ENCODE measurements at regions not wholly inside any gene's neighbourhood (a gene's known extent, or its start where the extent isn't known, plus 50 kb on each side); places are given as distances from the start of the nearest gene placed in this dataset.

DNA sequence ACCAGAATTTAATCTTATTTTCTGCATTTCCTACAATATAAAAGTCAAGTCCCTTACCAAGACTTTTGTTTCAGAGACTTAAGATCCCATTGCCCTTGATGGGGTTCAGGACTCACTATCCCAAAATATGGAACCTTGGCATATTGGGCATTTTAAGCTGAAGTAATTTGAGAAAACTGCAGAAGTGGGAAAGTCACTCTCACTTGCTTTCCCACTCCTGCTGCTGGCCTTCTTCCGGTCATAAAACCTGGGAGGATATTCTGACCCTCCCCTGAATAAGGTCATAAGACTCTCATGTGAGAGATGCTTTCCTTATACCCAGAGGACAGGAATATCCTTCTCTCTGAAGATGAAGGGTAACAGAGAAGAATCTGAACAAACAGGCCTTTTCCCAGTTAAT lies 92.8 kb upstream of the IFNGR1 start:
- no peaks in the 10 kb centered on the region for H3K36me3 ChIP-seq (ENCODE audit: control insufficient read depth, insufficient read depth, low read length)
- no peaks in the 10 kb centered on the region for H3K36me3 Mint-ChIP-seq (ENCODE audit: insufficient read depth, unreplicated experiment)
- no peaks in the 10 kb centered on the region for H3K27me3 ChIP-seq (replicated peaks; ENCODE audit: control insufficient read depth, insufficient read depth, low read length)
- ChIA-PET POLR2A (no interaction called here), CTCF (no interaction called here)
- DNase-seq = no peak
- H3K9me3 ChIP-seq = no peaks in the 10 kb centered on the region
- no peaks in the 10 kb centered on the region for H3K9me3 Mint-ChIP-seq (ENCODE audit: unreplicated experiment)
- no peak overlapping the region for H3K27ac Mint-ChIP-seq (ENCODE audit: unreplicated experiment)
- H3K4me1 Mint-ChIP-seq (ENCODE audit: low read depth, unreplicated experiment) = no peaks in the 10 kb centered on the region
- H3K4me3 ChIP-seq (ENCODE audit: low read depth, low read length) = no peak overlapping the region
- H3K4me1 ChIP-seq = no peaks in the 10 kb centered on the region; the same call in 1 of the 2 replicates
- BruUV-seq (replicated peaks) = no TSS peak
- H3K4me3 Mint-ChIP-seq (ENCODE audit: unreplicated experiment) = no peak overlapping the region
- no peak for TF ChIP-seq CTCF (IDR thresholded peaks at IDR 0.05; ENCODE audit: insufficient read depth in 1 of 2, low read depth in 1 of 2, low read length in 1 of 2, severe bottlenecking in 1 of 2, unreplicated experiment in 1 of 2)
- H3K27me3 Mint-ChIP-seq (ENCODE audit: insufficient read depth, unreplicated experiment) = no peaks in the 10 kb centered on the region
- intact Hi-C loops (cut with micrococcal nuclease; ENCODE audit: unreplicated experiment) = no loop called here

GRCh38 chr6:137309078-137309762 lies 90.0 kb upstream of the IFNGR1 start:
- Mint-ChIP-seq H3K4me1 (ENCODE audit: low read depth, unreplicated experiment) (no peaks in the 10 kb centered on the region), H3K4me3 (ENCODE audit: unreplicated experiment) (no peak overlapping the region), H3K27me3 (ENCODE audit: insufficient read depth, unreplicated experiment) (no peaks in the 10 kb centered on the region), H3K36me3 (ENCODE audit: insufficient read depth, unreplicated experiment) (no peaks in the 10 kb centered on the region), H3K27ac (ENCODE audit: unreplicated experiment) (no peak overlapping the region), H3K9me3 (ENCODE audit: unreplicated experiment) (no peaks in the 10 kb centered on the region)
- H3K9me3 ChIP-seq = no peaks in the 10 kb centered on the region
- BruUV-seq (replicated peaks) = no TSS peak
- POLR2A ChIA-PET = no interaction called here
- intact Hi-C loops (cut with micrococcal nuclease; ENCODE audit: unreplicated experiment) = no loop called here
- no peaks in the 10 kb centered on the region for H3K27me3 ChIP-seq (replicated peaks; ENCODE audit: control insufficient read depth, insufficient read depth, low read length)
- H3K36me3 ChIP-seq (ENCODE audit: control insufficient read depth, insufficient read depth, low read length) = no peaks in the 10 kb centered on the region
- CTCF ChIA-PET = no interaction called here
- TF ChIP-seq CTCF (IDR thresholded peaks at IDR 0.05; ENCODE audit: insufficient read depth in 1 of 2, low read depth in 1 of 2, low read length in 1 of 2, severe bottlenecking in 1 of 2, unreplicated experiment in 1 of 2) = no peak
- no peak overlapping the region for H3K4me3 ChIP-seq (ENCODE audit: low read depth, low read length)
- DNase-seq = no peak
- no peaks in the 10 kb centered on the region; the same call in 1 of the 2 replicates for H3K4me1 ChIP-seq

DNA sequence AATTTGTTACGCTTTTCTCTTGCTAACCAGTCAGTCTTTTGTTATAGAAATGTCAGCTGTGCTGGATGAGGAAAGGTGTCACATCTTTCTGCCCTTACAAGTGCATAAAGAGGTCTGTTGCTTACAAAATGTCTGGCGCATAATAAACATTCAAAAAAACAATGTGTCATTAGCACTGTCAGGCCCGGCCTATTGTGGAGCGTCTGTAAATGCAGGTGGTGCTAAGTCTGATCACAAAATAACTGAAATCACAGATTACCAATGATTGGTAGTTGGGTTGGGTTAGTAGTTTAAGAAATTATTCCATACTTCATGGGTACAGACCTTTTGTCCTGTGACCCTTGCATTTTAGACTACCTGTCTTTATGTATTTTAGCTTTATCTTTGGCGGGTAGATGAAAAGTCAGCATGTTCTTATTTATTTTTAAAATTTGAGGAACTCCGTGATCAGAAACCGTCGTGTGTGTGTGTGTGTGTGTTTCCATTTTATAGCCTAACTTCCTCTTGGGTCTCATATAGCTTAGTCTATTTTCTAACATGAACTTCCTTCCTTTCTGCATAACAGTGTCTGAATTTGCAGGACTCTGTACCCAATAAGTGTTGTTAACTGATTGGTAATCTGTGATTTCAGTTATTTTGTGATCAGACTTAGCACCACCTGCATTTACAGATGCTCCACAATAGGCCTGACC lies 88.1 kb upstream of the IFNGR1 start:
- no TSS peak for BruUV-seq (replicated peaks)
- Mint-ChIP-seq H3K9me3 (ENCODE audit: unreplicated experiment) (peaks cover 10% of the 10 kb centered on the region), H3K27ac (ENCODE audit: unreplicated experiment) (no peak overlapping the region), H3K4me3 (ENCODE audit: unreplicated experiment) (no peak overlapping the region), H3K27me3 (ENCODE audit: insufficient read depth, unreplicated experiment) (no peaks in the 10 kb centered on the region), H3K4me1 (ENCODE audit: low read depth, unreplicated experiment) (no peaks in the 10 kb centered on the region), H3K36me3 (ENCODE audit: insufficient read depth, unreplicated experiment) (no peaks in the 10 kb centered on the region)
- H3K9me3 ChIP-seq = no peaks in the 10 kb centered on the region
- DNase-seq = no peak
- intact Hi-C loops (cut with micrococcal nuclease; ENCODE audit: unreplicated experiment) = loop anchor here (1.0 kb wide), 1 partner anchor 33 kb away; no protein-coding TSS in a partner anchor
- no peaks in the 10 kb centered on the region for H3K36me3 ChIP-seq (ENCODE audit: control insufficient read depth, insufficient read depth, low read length)
- TF ChIP-seq CTCF (IDR thresholded peaks at IDR 0.05; ENCODE audit: insufficient read depth in 1 of 2, low read depth in 1 of 2, low read length in 1 of 2, severe bottlenecking in 1 of 2, unreplicated experiment in 1 of 2) = no peak
- H3K4me3 ChIP-seq (ENCODE audit: low read depth, low read length) = no peak overlapping the region
- ChIA-PET CTCF (no interaction called here), POLR2A (no interaction called here)
- no peaks in the 10 kb centered on the region for H3K27me3 ChIP-seq (replicated peaks; ENCODE audit: control insufficient read depth, insufficient read depth, low read length)
- no peaks in the 10 kb centered on the region for H3K4me1 ChIP-seq

Measured in Caco-2 (cell line).